Glutamatergic neuron (in vitro differentiated cells): ENCODE measurements at regions not wholly inside any gene's neighbourhood (a gene's known extent, or its start where the extent isn't known, plus 50 kb on each side); places are given as distances from the start of the nearest gene placed in this dataset.

Experiments used
- DNase-seq: peaks from one replicate; pipeline ENCODE4 v3.0.0; 2022
- H3K27ac Mint-ChIP-seq: one replicate; pipeline ENCODE4 v1.8.0; 2020; ENCODE audit warnings: mild to moderate bottlenecking, mixed read lengths, inconsistent platforms; ENCODE audit not compliant: unreplicated experiment
- H3K27me3 Mint-ChIP-seq: one replicate; pipeline ENCODE4 v1.8.0; 2020; ENCODE audit warnings: mild to moderate bottlenecking, moderate library complexity, mixed read lengths, inconsistent platforms; ENCODE audit not compliant: unreplicated experiment
- H3K36me3 Mint-ChIP-seq: one replicate; pipeline ENCODE4 v1.8.0; 2020; ENCODE audit warnings: mild to moderate bottlenecking, mixed read lengths, inconsistent platforms; ENCODE audit not compliant: unreplicated experiment
- H3K4me1 Mint-ChIP-seq: one replicate; pipeline ENCODE4 v1.8.0; 2020; ENCODE audit warnings: mild to moderate bottlenecking, low read depth, mixed read lengths, inconsistent platforms; ENCODE audit not compliant: unreplicated experiment
- H3K4me3 Mint-ChIP-seq: one replicate; pipeline ENCODE4 v1.8.0; 2020; ENCODE audit warnings: mild to moderate bottlenecking, mixed read lengths, inconsistent platforms; ENCODE audit not compliant: unreplicated experiment
- H3K9me3 Mint-ChIP-seq: one replicate; pipeline ENCODE4 v1.8.0; 2020; ENCODE audit warnings: mild to moderate bottlenecking, moderate library complexity, mixed read lengths, inconsistent platforms; ENCODE audit not compliant: unreplicated experiment
- CTCF ChIP-seq: fragments of 200-600 bp; sonication (generic); IDR thresholded peaks from one replicate; pipeline ENCODE4 v1.5.0; 2021; ENCODE audit not compliant: partially characterized antibody, unreplicated experiment

- no peak overlapping the region for H3K27ac Mint-ChIP-seq
- peaks cover under 1% of the 10 kb centered on the region for H3K27me3 Mint-ChIP-seq
- H3K4me3 Mint-ChIP-seq: no peak overlapping the region
- H3K9me3 Mint-ChIP-seq: no peaks in the 10 kb centered on the region
- DNase-seq: no peak
- peaks cover 10% of the 10 kb centered on the region for H3K36me3 Mint-ChIP-seq
- peaks cover 5% of the 10 kb centered on the region for H3K4me1 Mint-ChIP-seq
- TF ChIP-seq CTCF: no peak
Observed at GRCh38 chr15:72861354-72861910, 77.9 kb upstream of the ADPGK start.

GRCh38 chr15:72859757-72860145 lies 76.2 kb upstream of the ADPGK start:
- H3K9me3 Mint-ChIP-seq: no peaks in the 10 kb centered on the region
- TF ChIP-seq CTCF: no peak
- peaks cover 10% of the 10 kb centered on the region for H3K36me3 Mint-ChIP-seq
- no peak overlapping the region for H3K4me3 Mint-ChIP-seq
- no peak overlapping the region for H3K27ac Mint-ChIP-seq
- no peaks in the 10 kb centered on the region for H3K27me3 Mint-ChIP-seq
- peaks cover 3% of the 10 kb centered on the region for H3K4me1 Mint-ChIP-seq
- no peak for DNase-seq

GRCh38 chr15:72859017-72859756 lies 75.6 kb upstream of the ADPGK start:
- H3K36me3 Mint-ChIP-seq: peaks cover 10% of the 10 kb centered on the region
- no peaks in the 10 kb centered on the region for H3K9me3 Mint-ChIP-seq
- H3K4me1 Mint-ChIP-seq: peaks cover 3% of the 10 kb centered on the region
- no peak for DNase-seq
- H3K27ac Mint-ChIP-seq: no peak overlapping the region
- no peak overlapping the region for H3K4me3 Mint-ChIP-seq
- no peaks in the 10 kb centered on the region for H3K27me3 Mint-ChIP-seq
- no peak for TF ChIP-seq CTCF

- H3K9me3 Mint-ChIP-seq: no peaks in the 10 kb centered on the region
- no peak overlapping the region for H3K27ac Mint-ChIP-seq
- no peaks in the 10 kb centered on the region for H3K27me3 Mint-ChIP-seq
- peaks cover 10% of the 10 kb centered on the region for H3K36me3 Mint-ChIP-seq
- TF ChIP-seq CTCF: no peak
- DNase-seq: no peak
- H3K4me1 Mint-ChIP-seq: peaks cover 3% of the 10 kb centered on the region
- H3K4me3 Mint-ChIP-seq: no peak overlapping the region
Observed at GRCh38 chr15:72858205-72858604, 74.6 kb upstream of the ADPGK start.

GRCh38 chr15:72857331-72858063 lies 73.9 kb upstream of the ADPGK start:
- Mint-ChIP-seq H3K27me3 (no peaks in the 10 kb centered on the region), H3K9me3 (no peaks in the 10 kb centered on the region), H3K4me1 (peaks cover 3% of the 10 kb centered on the region), H3K27ac (no peak overlapping the region), H3K4me3 (no peak overlapping the region), H3K36me3 (peaks cover 10% of the 10 kb centered on the region)
- DNase-seq: no peak
- no peak for TF ChIP-seq CTCF
